GM19351 (cell line): ENCODE measurements at regions not wholly inside any gene's neighbourhood (a gene's known extent, or its start where the extent isn't known, plus 50 kb on each side); places are given as distances from the start of the nearest gene placed in this dataset.

Source experiments
- ATAC-seq: cut with Tn5 transposase; IDR thresholded peaks from one replicate; pipeline ENCODE4 v1.9.1; 2021; ENCODE audit warnings: mild to moderate bottlenecking, moderate library complexity; ENCODE audit not compliant: unreplicated experiment

DNA sequence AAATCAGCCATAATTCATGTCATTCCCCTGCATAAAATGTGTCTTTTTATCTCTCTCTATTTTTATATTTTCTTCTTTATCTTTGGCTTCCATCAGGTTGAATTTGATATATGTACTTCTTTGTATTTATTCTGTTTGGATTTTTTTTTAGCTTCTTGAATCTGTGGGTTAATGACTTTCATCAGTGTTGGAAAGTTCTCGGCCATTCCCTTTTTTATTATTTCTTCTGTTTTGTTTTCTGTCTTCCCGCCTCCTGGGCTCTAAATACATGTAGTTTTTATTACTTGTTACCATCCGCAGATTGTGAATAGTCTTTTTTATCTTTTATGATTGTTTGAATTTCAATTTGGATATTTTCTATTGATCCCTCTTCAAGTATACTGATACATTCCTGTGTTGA lies 637.5 kb downstream of the NPHP4 start:
- no peak for ATAC-seq

DNA sequence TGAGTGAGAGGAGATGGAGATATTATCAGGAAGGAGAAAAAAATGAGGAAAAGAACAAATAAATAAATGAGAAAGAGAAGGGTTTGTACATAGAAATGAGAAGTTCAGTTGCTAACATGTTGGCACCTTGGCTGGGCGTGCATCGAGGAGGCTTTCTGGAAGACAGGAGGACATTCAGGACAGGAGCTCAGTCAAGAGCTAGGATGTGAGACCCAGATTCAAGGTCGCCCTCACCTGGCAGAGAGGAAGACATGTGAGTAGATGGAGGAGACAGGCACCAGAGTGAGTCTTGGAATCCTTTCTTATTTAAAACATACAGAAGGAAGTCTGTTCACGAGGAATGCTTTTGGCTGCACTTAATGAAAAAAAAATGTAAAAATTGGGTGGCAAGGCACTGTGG lies 640.9 kb downstream of the NPHP4 start:
- ATAC-seq: no peak

GRCh38 chr1:5349526-5349925 lies 642.7 kb downstream of the NPHP4 start:
- no peak for ATAC-seq

- ATAC-seq: no peak
These were observed 643.3 kb downstream of the NPHP4 start for GRCh38 chr1:5348732-5349465.

- no peak for ATAC-seq
These were observed 644.5 kb downstream of the NPHP4 start for GRCh38 chr1:5347726-5348125.

GRCh38 chr1:5345556-5345955 lies 646.7 kb downstream of the NPHP4 start:
- no peak for ATAC-seq

DNA sequence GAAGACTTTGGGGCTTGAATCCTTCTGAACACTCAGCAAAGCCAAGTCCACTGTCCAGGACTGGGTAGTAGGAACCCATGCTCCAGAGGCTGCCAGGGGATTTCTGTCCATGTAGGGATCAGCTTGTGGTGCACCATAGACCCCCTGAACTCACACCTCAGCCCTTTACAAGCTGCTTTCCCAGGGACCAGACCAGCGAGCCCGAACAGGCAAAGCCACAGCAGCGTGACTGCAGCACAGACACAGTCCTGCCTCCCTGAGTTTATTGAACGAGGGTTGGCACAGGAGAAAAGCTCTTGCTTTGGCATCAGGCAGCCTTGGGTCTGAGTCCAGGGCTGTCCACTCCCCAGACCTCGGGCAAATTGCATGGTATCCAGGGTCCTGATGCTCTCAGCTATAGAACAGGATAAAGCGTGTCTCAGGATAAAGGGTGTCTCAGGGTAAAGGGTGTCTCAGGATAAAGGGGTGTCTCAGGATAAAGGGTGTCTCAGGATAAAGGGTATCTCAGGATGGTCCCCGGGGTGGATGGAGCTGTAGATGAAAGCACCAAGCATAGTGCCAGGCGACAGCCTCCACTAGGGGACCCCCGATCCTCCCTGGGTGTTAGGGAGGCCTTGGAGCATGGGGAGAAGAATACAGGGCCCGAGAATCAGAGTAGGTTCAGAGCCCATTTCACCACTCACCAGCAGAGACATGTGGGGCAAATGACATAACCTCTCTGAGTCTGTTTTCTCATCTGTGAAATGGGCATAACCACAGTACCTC lies 648.8 kb downstream of the NPHP4 start:
- no peak for ATAC-seq

DNA sequence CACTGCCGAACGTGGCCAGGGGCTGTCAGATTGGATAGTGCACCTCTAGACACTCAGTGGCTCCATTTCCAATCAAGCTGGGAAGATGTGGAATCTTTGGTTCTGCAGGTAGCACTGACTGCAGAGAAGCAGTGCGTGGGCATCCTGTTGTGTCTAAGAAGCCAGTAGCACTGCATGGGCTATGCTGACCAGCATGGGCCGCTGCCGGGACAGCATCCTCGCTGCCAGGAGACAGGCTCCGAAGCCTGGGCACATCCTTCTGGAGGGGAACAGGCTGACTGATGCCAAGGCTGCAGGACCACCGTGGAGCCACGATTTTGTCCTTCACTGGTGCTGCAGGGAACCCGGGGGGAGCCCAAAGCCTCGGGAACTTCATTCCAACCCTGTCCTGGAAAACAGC lies 649.4 kb downstream of the NPHP4 start:
- ATAC-seq: no peak

- no peak for ATAC-seq
These were observed 650.1 kb downstream of the NPHP4 start for GRCh38 chr1:5342172-5342571.

- no peak for ATAC-seq
These were observed 650.8 kb downstream of the NPHP4 start for GRCh38 chr1:5341471-5341870.

DNA sequence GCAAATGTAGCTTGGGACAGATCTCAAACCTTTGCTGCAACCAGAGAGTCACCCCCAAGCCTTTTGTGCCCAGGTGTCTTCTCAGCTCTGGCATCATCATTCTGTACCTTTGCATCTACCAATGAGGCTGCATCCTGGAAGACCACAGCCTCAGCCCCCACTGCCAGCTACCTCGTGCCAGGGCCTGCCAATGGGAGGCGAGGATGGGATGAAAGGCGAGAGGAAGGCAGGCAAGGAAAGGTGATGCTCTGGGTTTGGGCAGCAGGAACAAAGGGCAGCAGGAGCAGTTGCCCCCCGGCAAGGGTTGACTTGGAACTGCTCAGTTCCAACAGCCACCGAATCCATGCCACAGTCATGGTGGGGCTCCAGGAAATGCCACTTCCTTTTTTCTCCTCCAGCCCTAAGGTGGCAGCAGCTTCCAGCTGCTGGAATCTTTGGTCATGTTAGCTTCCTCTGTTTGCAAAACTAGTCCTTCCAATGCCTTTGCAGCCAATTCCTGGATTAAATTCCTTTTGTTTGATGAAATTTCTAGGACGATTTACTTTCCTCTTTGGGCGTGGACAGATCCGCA lies 651.6 kb downstream of the NPHP4 start:
- no peak for ATAC-seq

DNA sequence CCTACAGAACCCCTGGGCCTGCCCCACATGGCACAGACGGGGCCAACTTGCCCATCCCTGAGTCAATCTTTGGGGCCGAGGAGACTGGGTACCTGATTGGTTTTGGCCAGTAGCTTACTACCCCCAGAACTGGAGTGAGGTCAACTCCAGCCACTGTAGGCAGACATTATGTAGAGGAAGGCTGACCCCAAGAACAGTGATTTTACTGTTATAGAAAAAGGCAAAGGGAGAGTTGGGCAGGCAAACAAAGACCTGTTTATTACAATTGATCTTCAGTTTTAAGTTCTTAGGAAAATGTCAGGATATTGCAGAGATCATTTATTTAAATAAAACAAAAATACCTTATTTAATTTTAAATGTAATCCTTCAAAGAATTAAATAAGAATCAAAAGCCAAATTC lies 653.8 kb downstream of the NPHP4 start:
- no peak for ATAC-seq

- ATAC-seq: no peak
These were observed 658.9 kb downstream of the NPHP4 start for GRCh38 chr1:5333291-5333690.

- ATAC-seq: no peak
These were observed 661.1 kb downstream of the NPHP4 start for GRCh38 chr1:5331101-5331500.

DNA sequence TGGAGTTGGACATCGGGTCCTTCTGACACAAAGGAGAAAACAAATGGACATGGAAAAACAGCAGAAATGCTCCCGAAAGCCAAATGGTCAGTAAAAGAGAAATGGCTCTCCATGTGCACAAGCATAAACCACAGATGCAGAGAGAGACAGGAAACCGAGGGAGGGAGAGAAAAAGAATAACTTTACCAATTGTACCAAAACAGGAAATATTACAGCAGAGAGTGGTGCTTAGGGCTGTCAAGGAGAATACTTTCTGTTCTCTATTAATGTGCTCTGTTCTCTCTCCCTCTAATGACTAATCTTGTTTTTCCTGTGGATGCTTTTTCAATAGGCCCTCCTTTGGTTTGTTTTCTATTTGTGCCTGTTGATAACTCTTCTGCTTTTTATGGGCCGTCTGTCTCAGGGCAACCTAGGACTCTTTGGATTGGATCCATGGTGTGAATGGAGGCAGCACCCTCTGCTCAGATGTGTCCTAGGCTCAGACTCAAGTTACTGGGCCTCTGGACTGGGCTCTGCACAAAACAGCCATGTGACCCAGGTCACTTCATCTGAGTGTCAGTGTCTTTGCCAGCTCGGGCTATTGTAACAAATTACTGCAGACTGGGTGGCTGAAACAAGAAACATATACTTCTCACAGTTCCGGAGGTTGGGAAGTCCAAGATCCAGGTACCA lies 663.0 kb downstream of the NPHP4 start:
- no peak for ATAC-seq

DNA sequence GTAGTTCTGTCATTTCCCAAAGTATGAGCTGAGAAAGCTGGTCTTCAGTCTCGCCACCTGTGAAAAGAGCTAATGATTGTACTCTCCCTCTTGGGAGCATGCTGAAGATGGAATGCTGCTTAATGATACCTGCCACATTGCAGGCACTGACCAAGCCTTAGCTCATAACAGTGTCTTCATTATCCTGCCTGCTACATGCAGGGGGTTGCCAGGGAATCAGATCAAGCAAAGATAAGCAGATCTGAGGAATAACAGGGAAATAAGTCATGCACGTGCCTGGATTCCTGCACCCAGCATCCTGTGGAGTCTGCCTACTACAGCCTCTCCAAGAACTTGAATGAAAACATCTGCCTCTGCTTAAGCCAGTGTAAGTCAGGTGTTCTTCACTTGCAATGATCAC lies 667.3 kb downstream of the NPHP4 start:
- no peak for ATAC-seq

GRCh38 chr1:5318143-5318816 lies 663.9 kb downstream of the AJAP1 start:
- ATAC-seq: no peak

GRCh38 chr1:5317391-5317790 lies 663.0 kb downstream of the AJAP1 start:
- ATAC-seq: no peak

DNA sequence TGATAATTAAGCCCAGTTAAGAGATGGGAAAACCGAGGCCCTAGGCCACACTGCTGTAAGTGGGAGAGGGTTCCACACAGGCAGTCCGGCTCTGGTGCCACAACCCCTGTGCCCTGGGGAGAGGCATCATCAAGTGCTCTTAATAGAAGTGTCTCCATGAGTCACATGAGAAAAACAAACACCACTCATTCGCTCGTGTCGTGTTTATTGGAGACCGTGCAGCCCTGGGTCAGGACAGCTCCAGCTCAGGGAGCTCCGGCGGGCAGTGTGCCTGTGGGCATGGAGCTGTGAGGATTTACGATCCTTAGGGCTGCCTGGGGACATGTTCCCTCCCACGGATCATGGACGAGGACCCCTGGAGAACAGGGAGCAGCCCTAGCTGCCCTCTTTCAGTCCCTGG lies 658.5 kb downstream of the AJAP1 start:
- ATAC-seq: no peak

DNA sequence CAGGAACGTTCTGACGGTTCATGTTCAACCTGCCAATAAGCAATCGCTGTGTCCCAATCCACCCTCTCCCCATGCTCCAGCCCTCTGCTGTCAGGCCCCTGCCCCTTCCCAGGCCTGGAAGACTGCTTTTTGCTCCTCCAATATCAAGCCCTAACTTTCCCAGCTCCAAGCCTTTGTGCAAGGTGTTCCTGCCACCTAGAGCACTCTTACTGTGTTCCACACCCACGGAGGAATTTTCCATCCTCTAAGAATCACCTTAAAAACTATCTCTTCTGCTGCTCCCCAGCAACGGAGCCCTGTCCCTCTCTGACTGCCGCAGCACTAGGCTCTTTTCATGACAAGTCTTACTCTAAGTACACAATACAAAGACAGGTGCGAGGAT lies 657.9 kb downstream of the AJAP1 start:
- ATAC-seq: no peak

DNA sequence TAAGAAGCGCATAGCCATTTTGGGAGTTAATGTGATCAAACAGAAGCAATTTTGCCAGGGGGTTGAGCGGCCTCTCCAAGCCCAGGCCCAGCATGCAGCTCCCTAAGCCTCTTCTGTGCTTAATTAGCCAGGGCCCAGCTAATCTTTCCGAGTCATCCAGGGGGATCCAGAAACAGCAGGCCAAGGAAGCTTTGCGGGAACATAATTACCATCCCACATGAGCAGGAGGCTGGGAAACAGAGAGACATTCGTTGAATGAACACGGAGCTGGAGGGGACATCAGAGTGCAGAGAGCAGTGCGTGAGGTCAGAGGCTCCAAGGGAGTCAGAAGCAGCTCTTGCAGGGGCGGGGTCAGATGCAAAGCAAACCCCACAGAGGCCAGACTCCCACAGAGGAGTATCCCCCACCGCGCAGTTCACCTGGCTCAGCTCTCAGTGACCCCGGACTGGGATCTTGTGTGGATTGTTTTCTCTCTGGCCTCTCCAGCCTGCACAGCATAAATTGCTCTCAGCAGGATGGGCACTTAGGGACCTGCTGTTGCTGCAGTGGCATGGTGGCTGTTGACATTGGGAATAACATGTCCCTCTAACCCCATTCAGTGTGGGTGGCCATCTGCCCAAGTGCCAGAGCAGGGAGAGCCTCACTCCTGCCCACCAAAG lies 657.4 kb downstream of the AJAP1 start:
- ATAC-seq: no peak
